ACC112 (cell line): ENCODE measurements at regions not wholly inside any gene's neighbourhood (a gene's known extent, or its start where the extent isn't known, plus 50 kb on each side); places are given as distances from the start of the nearest gene placed in this dataset.
"Not testable (repeated sequence)": the region's sequence is repeated elsewhere in the genome, so short reads cannot be mapped to it uniquely, and the experiment has no call there.

Experiments
- H2AFZ ChIP-seq: fragments of 200-600 bp; sonication (generic); one replicate; pipeline ENCODE4 v1.6.0; 2017; ENCODE audit warnings: antibody characterized with exemption, low read length; ENCODE audit not compliant: unreplicated experiment
- H3K27ac ChIP-seq: fragments of 200-600 bp; sonication (generic); 2 replicates; pipeline ENCODE4 v1.5.1; 2014; ENCODE audit warnings: low read depth, mild to moderate bottlenecking, antibody characterized with exemption, low read length, moderate library complexity
- H3K27me3 ChIP-seq: fragments of 200-600 bp; sonication (generic); 2 replicates; pipeline ENCODE4 v1.6.1; 2014; ENCODE audit warnings: mild to moderate bottlenecking, antibody characterized with exemption, low read length, moderate library complexity, mixed read lengths; ENCODE audit not compliant: insufficient read depth
- H3K36me3 ChIP-seq: fragments of 200-600 bp; sonication (generic); 2 replicates; pipeline ENCODE4 v1.6.1; 2016; ENCODE audit warnings: mild to moderate bottlenecking, antibody characterized with exemption, low read length, moderate library complexity, mixed read lengths; ENCODE audit not compliant: insufficient read depth
- H3K4me1 ChIP-seq: fragments of 200-600 bp; sonication (generic); one replicate; pipeline ENCODE4 v1.6.1; 2016; ENCODE audit warnings: low read length, mixed read lengths; ENCODE audit not compliant: insufficient read depth, unreplicated experiment, control insufficient read depth
- H3K4me3 ChIP-seq: fragments of 200-600 bp; sonication (generic); 2 replicates; pipeline ENCODE4 v1.5.1; 2014; ENCODE audit warnings: mild to moderate bottlenecking, low read depth, low read length
- H3K79me2 ChIP-seq: fragments of 200-600 bp; sonication (generic); one replicate; pipeline ENCODE4 v1.6.0; 2016; ENCODE audit warnings: low read length; ENCODE audit not compliant: control insufficient read depth, unreplicated experiment, insufficient read depth

DNA sequence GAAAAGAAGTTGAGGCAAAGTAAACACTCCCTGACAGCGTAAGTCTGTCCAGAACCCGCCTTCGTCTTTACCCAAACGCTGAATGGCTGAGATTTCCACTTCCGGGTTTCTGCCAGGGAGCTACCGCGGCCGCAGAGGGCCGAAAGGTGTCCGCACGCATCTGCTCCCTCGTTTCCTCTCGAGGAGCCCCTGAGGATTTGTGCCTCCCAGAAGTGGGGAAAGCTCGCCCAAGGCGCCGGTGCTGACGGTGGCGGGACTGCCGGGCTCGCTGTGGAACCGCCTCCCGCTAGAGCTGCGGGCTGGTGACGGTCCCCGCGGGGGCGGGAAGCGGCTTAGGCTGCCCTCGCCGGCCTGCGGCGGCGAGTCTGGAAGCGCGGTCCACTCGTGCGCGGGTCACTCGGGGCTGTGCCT is 1760.2 kb upstream of the DEFB115 start:
- no peak overlapping the region for H2AFZ ChIP-seq

GRCh38 chr20:29497684-29498083 is 1759.8 kb upstream of the DEFB115 start:
- not testable (repeated sequence) for H3K36me3 ChIP-seq, H3K4me1 ChIP-seq, H3K27ac ChIP-seq, H2AFZ ChIP-seq, H3K27me3 ChIP-seq, H3K79me2 ChIP-seq
- peak overlapping the region; percentile 62 for H3K4me3 ChIP-seq

More for the DNA sequence above, 1760.2 kb upstream of the DEFB115 start:
- Histone ChIP-seq H3K4me1 (no peaks in the 10 kb centered on the region), H3K27me3 (no peaks in the 10 kb centered on the region), H3K27ac (no peak overlapping the region), H3K79me2 (no peaks in the 10 kb centered on the region), H3K36me3 (no peaks in the 10 kb centered on the region), H3K4me3 (peak overlapping the region; percentile 62)

DNA sequence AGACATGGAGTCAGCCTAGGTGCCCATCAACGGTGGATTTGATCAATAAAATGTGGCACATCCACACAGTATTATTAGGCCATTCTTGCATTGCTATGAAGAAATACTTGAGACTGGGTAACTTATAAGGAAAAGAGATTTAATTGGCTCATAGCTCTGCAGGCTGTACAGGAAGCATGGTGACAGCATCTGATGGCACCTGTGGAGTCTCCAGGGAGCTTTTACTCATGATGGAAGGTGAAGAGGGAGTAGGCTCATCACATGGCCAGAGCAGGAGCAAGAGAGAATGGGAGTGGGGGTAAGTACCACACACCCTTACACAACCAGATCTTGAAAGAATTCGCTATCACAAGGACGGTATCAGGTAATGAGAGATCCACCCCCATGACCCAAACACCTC is 1756.7 kb upstream of the DEFB115 start:
- H3K79me2 ChIP-seq, H3K27me3 ChIP-seq, H2AFZ ChIP-seq, H3K27ac ChIP-seq, H3K4me3 ChIP-seq, H3K4me1 ChIP-seq, H3K36me3 ChIP-seq: not testable (repeated sequence)

DNA sequence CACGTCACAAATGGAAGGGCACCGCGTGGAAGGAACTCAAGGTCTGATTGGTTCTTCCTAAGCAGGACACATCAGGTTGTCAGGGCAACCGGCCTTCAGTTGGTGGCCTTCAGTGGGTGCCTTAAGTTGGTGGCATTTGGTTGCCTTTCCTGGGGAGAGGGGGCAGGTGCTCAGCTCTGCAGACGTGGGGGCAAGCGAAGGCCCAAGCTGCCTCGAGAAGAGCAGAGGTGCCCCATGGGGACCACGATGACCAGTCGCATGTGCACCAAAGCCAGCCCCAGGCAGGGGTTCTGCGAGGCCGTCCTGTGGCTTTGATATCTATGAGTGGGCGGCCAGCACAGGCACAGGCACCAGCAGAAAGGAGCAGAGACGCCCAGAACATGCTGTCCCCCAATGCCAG is 1742.8 kb upstream of the DEFB115 start:
- H3K27me3 ChIP-seq, H2AFZ ChIP-seq, H3K36me3 ChIP-seq, H3K79me2 ChIP-seq, H3K27ac ChIP-seq, H3K4me1 ChIP-seq, H3K4me3 ChIP-seq: not testable (repeated sequence)

- not testable (repeated sequence) for H3K4me3 ChIP-seq, H3K27me3 ChIP-seq, H2AFZ ChIP-seq, H3K79me2 ChIP-seq, H3K27ac ChIP-seq, H3K4me1 ChIP-seq, H3K36me3 ChIP-seq
Measured at GRCh38 chr20:29516847-29517246, 1740.6 kb upstream of the DEFB115 start.

- not testable (repeated sequence) for H2AFZ ChIP-seq, H3K36me3 ChIP-seq, H3K27ac ChIP-seq, H3K4me3 ChIP-seq, H3K79me2 ChIP-seq, H3K27me3 ChIP-seq, H3K4me1 ChIP-seq
Measured at GRCh38 chr20:29519610-29520241, 1737.7 kb upstream of the DEFB115 start.

- H3K79me2 ChIP-seq, H3K27me3 ChIP-seq, H2AFZ ChIP-seq, H3K4me1 ChIP-seq, H3K27ac ChIP-seq, H3K4me3 ChIP-seq, H3K36me3 ChIP-seq: not testable (repeated sequence)
Measured at GRCh38 chr20:29533566-29534177, 1723.8 kb upstream of the DEFB115 start.

- H2AFZ ChIP-seq, H3K4me1 ChIP-seq, H3K79me2 ChIP-seq, H3K36me3 ChIP-seq, H3K27ac ChIP-seq, H3K27me3 ChIP-seq, H3K4me3 ChIP-seq: not testable (repeated sequence)
Measured at GRCh38 chr20:29566901-29567635, 1690.4 kb upstream of the DEFB115 start.

DNA sequence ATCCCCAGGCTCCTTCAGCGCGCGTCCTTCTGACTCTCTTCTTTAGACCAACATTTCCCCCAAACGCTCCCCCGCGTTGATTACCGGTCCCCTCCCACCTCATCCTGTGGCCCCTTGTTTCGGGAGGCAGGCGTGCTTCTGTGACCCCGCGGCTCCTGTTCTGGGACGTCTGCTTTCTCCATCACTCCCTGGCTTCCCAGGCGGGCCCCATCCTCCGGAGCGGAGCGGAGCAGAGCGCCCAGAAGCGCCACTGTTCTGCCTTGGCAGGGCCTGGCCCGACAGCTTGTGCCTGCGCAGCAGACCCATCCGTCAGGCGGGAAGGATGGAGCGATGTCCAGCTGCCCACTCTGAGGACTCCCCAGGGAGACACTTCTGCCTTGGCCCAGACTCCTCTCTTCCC is 1689.8 kb upstream of the DEFB115 start:
- H3K79me2 ChIP-seq, H3K27me3 ChIP-seq, H3K27ac ChIP-seq, H3K4me3 ChIP-seq, H3K36me3 ChIP-seq, H3K4me1 ChIP-seq, H2AFZ ChIP-seq: not testable (repeated sequence)

GRCh38 chr20:29570126-29570525 is 1687.3 kb upstream of the DEFB115 start:
- not testable (repeated sequence) for H3K36me3 ChIP-seq, H3K27me3 ChIP-seq, H2AFZ ChIP-seq, H3K79me2 ChIP-seq, H3K4me1 ChIP-seq, H3K27ac ChIP-seq, H3K4me3 ChIP-seq

DNA sequence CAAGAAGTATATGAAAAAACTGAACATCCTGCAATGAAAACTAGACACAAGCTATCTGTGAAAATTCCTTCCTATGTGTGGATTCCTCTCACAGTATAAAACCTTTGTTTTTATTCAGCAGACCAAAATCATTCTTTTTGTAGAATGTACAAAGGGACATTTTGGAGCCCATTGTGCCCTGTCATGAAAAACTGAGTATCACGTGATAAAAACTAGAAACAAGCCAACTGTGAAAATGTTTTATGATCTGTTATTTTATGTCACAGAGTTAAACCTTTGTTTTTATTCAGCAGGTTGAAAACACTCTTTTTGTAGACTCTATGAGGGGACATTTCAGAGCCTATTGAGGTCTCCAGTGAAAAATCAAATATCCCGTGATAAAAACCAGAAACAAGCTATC is 1667.9 kb upstream of the DEFB115 start:
- not testable (repeated sequence) for H3K27ac ChIP-seq, H3K4me3 ChIP-seq, H2AFZ ChIP-seq, H3K79me2 ChIP-seq, H3K36me3 ChIP-seq, H3K27me3 ChIP-seq, H3K4me1 ChIP-seq
